ENCODE measurements at regions not wholly inside any gene's neighbourhood (a gene's known extent, or its start where the extent isn't known, plus 50 kb on each side); places are given as distances from the start of the nearest gene placed in this dataset.

- TF ChIP-seq KAT7 (CRISPR knock-in tag; IDR thresholded peaks at IDR 0.05; ENCODE audit: borderline replicate concordance) (no peak), CREM (CRISPR knock-in tag; IDR thresholded peaks at IDR 0.05) (no peak), NFE2L1 (CRISPR knock-in tag; IDR thresholded peaks at IDR 0.05) (no peak), ELF4 (CRISPR knock-in tag; IDR thresholded peaks at IDR 0.05; ENCODE audit: low read depth) (no peak), SMAD3 (CRISPR knock-in tag; IDR thresholded peaks at IDR 0.05; ENCODE audit: borderline replicate concordance) (no peak), CTCF (IDR thresholded peaks at IDR 0.05) (no peak), NFYB (CRISPR knock-in tag; conservative IDR thresholded peaks at IDR 0.05; ENCODE audit: low read depth) (no peak), ZNF121 (CRISPR knock-in tag; IDR thresholded peaks at IDR 0.05) (no peak), ZBTB21 (CRISPR knock-in tag; IDR thresholded peaks at IDR 0.05; ENCODE audit: borderline replicate concordance) (no peak), PREB (CRISPR knock-in tag; IDR thresholded peaks at IDR 0.05; ENCODE audit: borderline replicate concordance) (no peak), CREB1 (CRISPR knock-in tag; IDR thresholded peaks at IDR 0.05) (no peak)
- TF ChIP-seq, protein P1, sequence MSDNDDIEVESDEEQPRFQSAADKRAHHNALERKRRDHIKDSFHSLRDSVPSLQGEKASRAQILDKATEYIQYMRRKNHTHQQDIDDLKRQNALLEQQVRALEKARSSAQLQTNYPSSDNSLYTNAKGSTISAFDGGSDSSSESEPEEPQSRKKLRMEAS (CRISPR knock-in tag; IDR thresholded peaks at IDR 0.05) = no peak
- TF ChIP-seq, protein P2, sequence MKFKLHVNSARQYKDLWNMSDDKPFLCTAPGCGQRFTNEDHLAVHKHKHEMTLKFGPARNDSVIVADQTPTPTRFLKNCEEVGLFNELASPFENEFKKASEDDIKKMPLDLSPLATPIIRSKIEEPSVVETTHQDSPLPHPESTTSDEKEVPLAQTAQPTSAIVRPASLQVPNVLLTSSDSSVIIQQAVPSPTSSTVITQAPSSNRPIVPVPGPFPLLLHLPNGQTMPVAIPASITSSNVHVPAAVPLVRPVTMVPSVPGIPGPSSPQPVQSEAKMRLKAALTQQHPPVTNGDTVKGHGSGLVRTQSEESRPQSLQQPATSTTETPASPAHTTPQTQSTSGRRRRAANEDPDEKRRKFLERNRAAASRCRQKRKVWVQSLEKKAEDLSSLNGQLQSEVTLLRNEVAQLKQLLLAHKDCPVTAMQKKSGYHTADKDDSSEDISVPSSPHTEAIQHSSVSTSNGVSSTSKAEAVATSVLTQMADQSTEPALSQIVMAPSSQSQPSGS (CRISPR knock-in tag; IDR thresholded peaks at IDR 0.05; ENCODE audit: borderline replicate concordance, low read depth) = no peak
Observed at GRCh38 chr2:14524803-14525080, 107.8 kb upstream of the LRATD1 start.

All from WTC11 (cell line).